MM.1S (cell line): ENCODE measurements at regions not wholly inside any gene's neighbourhood (a gene's known extent, or its start where the extent isn't known, plus 50 kb on each side); places are given as distances from the start of the nearest gene placed in this dataset.

Experiments
- DNase-seq: peaks from one replicate; pipeline ENCODE4 v3.0.0-alpha.2; 2015
- H2AFZ ChIP-seq: fragments of 300-600 bp; sonication (generic); 2 replicates; pipeline ENCODE4 v1.6.0; 2016; ENCODE audit warnings: antibody characterized with exemption, low read length
- H3F3A ChIP-seq: fragments of 300-600 bp; sonication (generic); 2 replicates; pipeline ENCODE4 v1.6.1; 2016; ENCODE audit warnings: mild to moderate bottlenecking, antibody characterized with exemption, low read length, moderate library complexity, mixed read lengths; ENCODE audit not compliant: insufficient read depth
- H3K27ac ChIP-seq: fragments of 300-600 bp; sonication (generic); 2 replicates; pipeline ENCODE4 v1.5.1; 2016; ENCODE audit warnings: mild to moderate bottlenecking, low read length
- H3K27me3 ChIP-seq: fragments of 300-600 bp; sonication (generic); replicated peaks from 2 replicates; pipeline ENCODE4 v1.6.0; 2016; ENCODE audit warnings: low read length; ENCODE audit not compliant: insufficient read depth
- H3K36me3 ChIP-seq: fragments of 300-600 bp; sonication (generic); replicated peaks from 2 replicates; pipeline ENCODE4 v1.6.1; 2016; ENCODE audit warnings: mild to moderate bottlenecking, low read length, mixed read lengths; ENCODE audit not compliant: insufficient read depth
- H3K4me1 ChIP-seq: fragments of 300-600 bp; sonication (generic); 2 replicates; pipeline ENCODE4 v1.6.1; 2016; ENCODE audit warnings: low read length, mixed read lengths
- H3K4me2 ChIP-seq: fragments of 300-600 bp; sonication (generic); 2 replicates; pipeline ENCODE4 v1.6.0; 2016; ENCODE audit warnings: low read depth, low read length
- H3K4me3 ChIP-seq: fragments of 300-600 bp; sonication (generic); 2 replicates; pipeline ENCODE4 v1.5.1; 2016; ENCODE audit warnings: low read length, mixed read lengths
- H3K79me2 ChIP-seq: fragments of 300-600 bp; sonication (generic); 2 replicates; pipeline ENCODE4 v1.6.1; 2016; ENCODE audit warnings: mixed run types, low read length, mixed read lengths
- H3K9ac ChIP-seq: fragments of 300-600 bp; sonication (generic); 2 replicates; pipeline ENCODE4 v1.6.1; 2016; ENCODE audit warnings: low read length, mixed read lengths
- H3K9me2 ChIP-seq: fragments of 300-600 bp; sonication (generic); replicated peaks from 2 replicates; pipeline ENCODE4 v1.6.1; 2016; ENCODE audit warnings: mild to moderate bottlenecking, low read length, mixed read lengths; ENCODE audit not compliant: insufficient read depth
- H3K9me3 ChIP-seq: fragments of 300-600 bp; sonication (generic); replicated peaks from 2 replicates; pipeline ENCODE4 v1.6.1; 2016; ENCODE audit warnings: mild to moderate bottlenecking, low read length, mixed read lengths; ENCODE audit not compliant: insufficient read depth
- H4K20me1 ChIP-seq: fragments of 300-600 bp; sonication (generic); 2 replicates; pipeline ENCODE4 v1.6.1; 2016; ENCODE audit warnings: mild to moderate bottlenecking, low read length, moderate library complexity, mixed read lengths; ENCODE audit not compliant: insufficient read depth
- EZH2 ChIP-seq: fragments of 300-600 bp; sonication (generic); optimal IDR thresholded peaks from 2 replicates; pipeline ENCODE3; 2017; ENCODE audit warnings: low read depth, mild to moderate bottlenecking, antibody characterized with exemption, low read length, mixed read lengths
- EZH2phosphoT487 ChIP-seq: fragments of 300-600 bp; sonication (generic); IDR thresholded peaks from 2 replicates; pipeline ENCODE4 v1.6.1; 2018; ENCODE audit warnings: antibody characterized with exemption, low read length
- TF ChIP-seq, protein P1 (sequence below): fragments of 300-600 bp; sonication (generic); IDR thresholded peaks from 2 replicates; pipeline ENCODE4 v1.5.1; 2016; ENCODE audit warnings: antibody characterized with exemption, low read length, mixed read lengths

DNA sequence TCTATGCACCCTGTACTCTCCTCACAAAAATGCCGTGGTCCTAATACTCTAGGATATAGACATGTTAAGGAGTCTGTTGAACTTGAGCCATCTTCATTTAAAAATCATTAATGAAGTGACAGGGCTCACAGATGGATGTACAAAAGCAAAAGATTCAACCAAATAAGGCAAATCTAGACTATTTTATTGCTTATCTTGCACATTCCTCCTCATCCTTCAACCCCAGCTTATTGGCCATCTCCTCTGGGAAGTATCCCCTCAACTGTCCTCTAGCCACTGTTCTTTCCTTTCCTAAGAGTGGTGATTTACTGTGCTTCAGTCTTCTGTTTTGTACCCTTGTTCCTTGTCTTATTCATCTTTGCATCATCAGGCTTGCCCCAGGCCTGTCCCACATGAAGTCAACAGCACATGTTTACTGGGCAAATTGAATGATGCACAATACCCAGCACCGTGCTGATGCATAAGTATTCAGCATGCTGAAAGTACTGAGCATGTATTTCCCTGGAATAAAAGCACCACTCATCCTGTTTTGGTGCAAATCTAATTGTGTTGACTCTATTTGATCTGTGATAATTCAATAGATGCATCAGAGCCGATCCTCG lies 287.3 kb upstream of the CLNK start:
- Histone ChIP-seq H3K9me2 (no peaks in the 10 kb centered on the region), H3K9me3 (no peaks in the 10 kb centered on the region), H3K4me1 (no peaks in the 10 kb centered on the region), H3F3A (no peaks in the 10 kb centered on the region), H3K36me3 (no peaks in the 10 kb centered on the region), H3K79me2 (no peaks in the 10 kb centered on the region), H3K9ac (no peak overlapping the region), H4K20me1 (no peaks in the 10 kb centered on the region), H3K27ac (no peak overlapping the region), H2AFZ (no peak overlapping the region), H3K27me3 (no peaks in the 10 kb centered on the region), H3K4me2 (no peak overlapping the region), H3K4me3 (no peak overlapping the region)
- DNase-seq, result no peak
- TF ChIP-seq EZH2 (no peak), EZH2phosphoT487 (no peak)
- TF ChIP-seq, protein P1, sequence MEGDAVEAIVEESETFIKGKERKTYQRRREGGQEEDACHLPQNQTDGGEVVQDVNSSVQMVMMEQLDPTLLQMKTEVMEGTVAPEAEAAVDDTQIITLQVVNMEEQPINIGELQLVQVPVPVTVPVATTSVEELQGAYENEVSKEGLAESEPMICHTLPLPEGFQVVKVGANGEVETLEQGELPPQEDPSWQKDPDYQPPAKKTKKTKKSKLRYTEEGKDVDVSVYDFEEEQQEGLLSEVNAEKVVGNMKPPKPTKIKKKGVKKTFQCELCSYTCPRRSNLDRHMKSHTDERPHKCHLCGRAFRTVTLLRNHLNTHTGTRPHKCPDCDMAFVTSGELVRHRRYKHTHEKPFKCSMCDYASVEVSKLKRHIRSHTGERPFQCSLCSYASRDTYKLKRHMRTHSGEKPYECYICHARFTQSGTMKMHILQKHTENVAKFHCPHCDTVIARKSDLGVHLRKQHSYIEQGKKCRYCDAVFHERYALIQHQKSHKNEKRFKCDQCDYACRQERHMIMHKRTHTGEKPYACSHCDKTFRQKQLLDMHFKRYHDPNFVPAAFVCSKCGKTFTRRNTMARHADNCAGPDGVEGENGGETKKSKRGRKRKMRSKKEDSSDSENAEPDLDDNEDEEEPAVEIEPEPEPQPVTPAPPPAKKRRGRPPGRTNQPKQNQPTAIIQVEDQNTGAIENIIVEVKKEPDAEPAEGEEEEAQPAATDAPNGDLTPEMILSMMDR, result no peak

DNA sequence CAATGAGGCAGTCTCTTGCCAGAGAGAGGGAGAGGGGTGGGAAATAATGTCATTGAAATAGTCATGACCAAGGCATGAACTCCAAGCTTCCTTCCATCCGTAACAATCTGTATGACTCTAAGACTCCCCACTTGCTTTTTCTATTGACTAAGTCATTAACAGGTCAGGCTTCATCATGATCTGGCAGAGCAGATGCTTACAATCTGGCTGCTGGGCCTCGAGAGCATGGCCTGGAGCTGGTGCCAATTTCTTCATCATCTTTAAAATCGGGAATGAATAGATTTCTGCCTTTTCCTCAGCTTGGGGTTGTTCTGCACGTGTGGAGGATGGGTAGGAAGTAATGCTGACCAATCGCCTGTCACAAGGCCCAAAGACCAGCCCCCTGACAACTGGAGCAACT lies 280.6 kb upstream of the CLNK start:
- TF ChIP-seq EZH2, result no peak
- TF ChIP-seq EZH2phosphoT487, result no peak
- TF ChIP-seq, protein P1, result no peak
- Histone ChIP-seq H3K9me3 (no peaks in the 10 kb centered on the region), H3K36me3 (no peaks in the 10 kb centered on the region), H3K9me2 (no peaks in the 10 kb centered on the region), H3F3A (no peaks in the 10 kb centered on the region), H3K4me1 (no peaks in the 10 kb centered on the region), H3K27me3 (no peaks in the 10 kb centered on the region), H3K4me3 (no peak overlapping the region), H2AFZ (no peak overlapping the region), H3K27ac (no peak overlapping the region), H3K4me2 (no peak overlapping the region), H3K79me2 (no peaks in the 10 kb centered on the region), H4K20me1 (no peaks in the 10 kb centered on the region), H3K9ac (no peak overlapping the region)
- DNase-seq, result no peak

DNA sequence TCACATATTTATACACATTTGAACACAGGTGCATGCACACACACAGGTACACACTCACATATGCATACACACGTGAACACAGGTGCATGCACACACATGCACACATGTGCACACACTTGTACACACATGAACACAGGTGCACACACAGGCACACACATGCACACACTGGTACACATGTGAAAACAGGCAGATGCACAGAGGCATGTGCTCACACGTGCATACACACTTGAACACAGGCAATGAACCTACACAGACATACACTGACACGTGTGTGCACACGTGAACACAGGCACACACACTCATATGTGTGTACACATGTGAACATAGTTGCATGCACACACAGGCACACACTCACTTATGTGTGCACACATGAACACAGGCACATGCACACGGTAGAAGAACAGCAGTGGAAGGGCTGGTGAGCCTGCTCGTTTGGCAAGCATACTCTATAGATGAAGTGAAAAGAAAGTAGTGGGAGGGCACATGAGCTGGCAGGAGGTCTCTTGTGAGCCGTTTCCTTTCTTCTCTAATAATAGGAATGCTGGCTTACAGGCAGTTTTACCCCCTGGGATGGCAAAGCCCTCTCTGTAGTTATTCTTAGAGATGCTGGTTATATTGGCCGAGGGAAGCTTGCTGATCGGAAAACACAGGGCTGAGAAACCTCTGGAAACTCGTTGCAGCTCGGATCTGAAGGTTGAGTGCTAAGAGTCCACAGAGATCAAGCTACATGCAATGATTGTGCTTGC lies 279.6 kb upstream of the CLNK start:
- Histone ChIP-seq H3K4me1 (no peaks in the 10 kb centered on the region), H3K4me3 (no peak overlapping the region), H4K20me1 (no peaks in the 10 kb centered on the region), H3K9ac (no peak overlapping the region), H3K79me2 (no peaks in the 10 kb centered on the region), H3F3A (no peaks in the 10 kb centered on the region), H2AFZ (no peak overlapping the region), H3K27me3 (no peaks in the 10 kb centered on the region), H3K36me3 (no peaks in the 10 kb centered on the region), H3K9me3 (no peaks in the 10 kb centered on the region), H3K4me2 (no peak overlapping the region), H3K9me2 (no peaks in the 10 kb centered on the region), H3K27ac (no peak overlapping the region)
- TF ChIP-seq, protein P1, result no peak
- no peak for TF ChIP-seq EZH2
- DNase-seq, result no peak
